Lower lobe of right lung (tissue), 2 donors: ENCODE measurements at regions not wholly inside any gene's neighbourhood (a gene's known extent, or its start where the extent isn't known, plus 50 kb on each side); places are given as distances from the start of the nearest gene placed in this dataset.

Experiments
- ATAC-seq, 2 donors: fragments of 200-7000 bp; cut with Tn5 transposase; one replicate each; pipeline ENCODE4 v1.9.1; 2020 to 2022; ENCODE audit warnings: mild to moderate bottlenecking in 2 of 2, moderate library complexity in 2 of 2
- DNase-seq: peaks from one replicate; pipeline ENCODE4 v3.0.0-alpha.2; 2020
- H3K27ac ChIP-seq: fragments of 200-600 bp; one replicate; pipeline ENCODE4 v1.8.0; 2022
- H3K27me3 ChIP-seq: fragments of 200-600 bp; one replicate; pipeline ENCODE4 v1.8.0; 2022; ENCODE audit warnings: low read depth
- H3K36me3 ChIP-seq: fragments of 200-600 bp; one replicate; pipeline ENCODE4 v1.8.0; 2022; ENCODE audit warnings: mild to moderate bottlenecking
- H3K4me1 ChIP-seq: fragments of 200-600 bp; one replicate; pipeline ENCODE4 v1.8.0; 2022
- H3K4me3 ChIP-seq: fragments of 200-600 bp; one replicate; pipeline ENCODE4 v1.8.0; 2022; ENCODE audit warnings: mild to moderate bottlenecking
- H3K9me3 ChIP-seq: fragments of 200-600 bp; one replicate; pipeline ENCODE4 v1.8.0; 2022
- CTCF ChIP-seq: fragments of 200-600 bp; IDR thresholded peaks from one replicate; pipeline ENCODE4 v1.8.0; 2022; ENCODE audit warnings: antibody characterized with exemption, mild to moderate bottlenecking
- intact Hi-C: fragments of 100-400 bp; cut with DNase I; formaldehyde crosslinking; loops from one replicate; pipeline ENCODE4 v1.11.0; 2022
- donor health status: DM: no; HTN: yes; CAD: no; lungs with severe emphysema.

GRCh38 chr3:171944118-171945016 is 95.0 kb upstream of the FNDC3B start:
- ATAC-seq (no peak), DNase-seq (no peak)
- Histone ChIP-seq H3K27ac (no peak overlapping the region), H3K36me3 (no peaks in the 10 kb centered on the region), H3K9me3 (no peaks in the 10 kb centered on the region), H3K27me3 (no peaks in the 10 kb centered on the region), H3K4me1 (peaks cover 7% of the 10 kb centered on the region), H3K4me3 (no peak overlapping the region)
- no peak for TF ChIP-seq CTCF
- intact Hi-C loops, result no loop called here

- Histone ChIP-seq H3K9me3 (no peaks in the 10 kb centered on the region), H3K27me3 (no peaks in the 10 kb centered on the region), H3K27ac (no peak overlapping the region), H3K4me3 (no peak overlapping the region), H3K4me1 (peaks cover 7% of the 10 kb centered on the region), H3K36me3 (no peaks in the 10 kb centered on the region)
- no peak for ATAC-seq
- intact Hi-C loops, result no loop called here
- no peak for TF ChIP-seq CTCF
- no peak for DNase-seq
These were observed 90.7 kb upstream of the FNDC3B start for GRCh38 chr3:171948674-171949073.

- no peak for TF ChIP-seq CTCF
- no peak for DNase-seq
These were observed 89.8 kb upstream of the FNDC3B start for GRCh38 chr3:171949554-171949953.

GRCh38 chr3:171950373-171950772 is 89.0 kb upstream of the FNDC3B start:
- no peak for ATAC-seq
- intact Hi-C loops, result no loop called here

More at GRCh38 chr3:171949554-171949953, 89.8 kb upstream of the FNDC3B start:
- no peaks in the 10 kb centered on the region for H3K36me3 ChIP-seq
- H3K4me3 ChIP-seq, result no peak overlapping the region
- peaks cover 4% of the 10 kb centered on the region for H3K4me1 ChIP-seq
- no peak overlapping the region for H3K27ac ChIP-seq
- no peaks in the 10 kb centered on the region for H3K9me3 ChIP-seq
- no peaks in the 10 kb centered on the region for H3K27me3 ChIP-seq
- intact Hi-C loops, result no loop called here
- no peak for ATAC-seq

GRCh38 chr3:171951597-171951996 is 87.8 kb upstream of the FNDC3B start:
- no peak for TF ChIP-seq CTCF
- no peak overlapping the region for H3K4me3 ChIP-seq
- peaks cover 3% of the 10 kb centered on the region for H3K4me1 ChIP-seq
- intact Hi-C loops, result no loop called here
- H3K36me3 ChIP-seq, result no peaks in the 10 kb centered on the region
- no peaks in the 10 kb centered on the region for H3K9me3 ChIP-seq
- ATAC-seq, result no peak
- no peaks in the 10 kb centered on the region for H3K27me3 ChIP-seq
- no peak overlapping the region for H3K27ac ChIP-seq
- no peak for DNase-seq

More at GRCh38 chr3:171950373-171950772, 89.0 kb upstream of the FNDC3B start:
- Histone ChIP-seq H3K27ac (no peak overlapping the region), H3K9me3 (no peaks in the 10 kb centered on the region), H3K4me3 (no peak overlapping the region), H3K36me3 (no peaks in the 10 kb centered on the region), H3K4me1 (peaks cover 3% of the 10 kb centered on the region), H3K27me3 (no peaks in the 10 kb centered on the region)
- no peak for TF ChIP-seq CTCF
- DNase-seq, result no peak
